KBM-7 (cell line): ENCODE measurements at regions not wholly inside any gene's neighbourhood (a gene's known extent, or its start where the extent isn't known, plus 50 kb on each side); places are given as distances from the start of the nearest gene placed in this dataset.
"Not testable (repeated sequence)": the region's sequence is repeated elsewhere in the genome, so short reads cannot be mapped to it uniquely, and the experiment has no call there.

Experiments used
- DNase-seq: peaks from one replicate; pipeline ENCODE4 v3.0.0-alpha.2; 2015
- in situ Hi-C: fragments of 300-500 bp; cut with MboI; formaldehyde crosslinking; loops from 2 replicates; pipeline ENCODE4 v1.14.3; 2020; ENCODE audit warnings: low sequenced_read_pairs, low pct_unique_long_range_greater_than_20kb, mixed read lengths

GRCh38 chr19:28387507-28387906 is 825.4 kb downstream of the UQCRFS1 start:
- in situ Hi-C loops: no loop called here
- DNase-seq: no peak

GRCh38 chr19:28386470-28386869 is 826.5 kb downstream of the UQCRFS1 start:
- in situ Hi-C loops: no loop called here
- no peak for DNase-seq

- in situ Hi-C loops: no loop called here
- DNase-seq: no peak
These were observed 826.9 kb downstream of the UQCRFS1 start for GRCh38 chr19:28386066-28386465.

- in situ Hi-C loops: no loop called here
- peak; percentile 23 for DNase-seq
These were observed 835.9 kb downstream of the UQCRFS1 start for GRCh38 chr19:28377077-28377476.

- no peak for DNase-seq
These were observed 838.0 kb downstream of the UQCRFS1 start for GRCh38 chr19:28374971-28375370.

GRCh38 chr19:28372576-28373247 is 840.2 kb downstream of the UQCRFS1 start:
- DNase-seq: no peak
- in situ Hi-C loops: no loop called here

More at GRCh38 chr19:28374971-28375370, 838.0 kb downstream of the UQCRFS1 start:
- in situ Hi-C loops: no loop called here

GRCh38 chr19:28367146-28367545 is 845.8 kb downstream of the UQCRFS1 start:
- in situ Hi-C loops: no loop called here
- no peak for DNase-seq

- DNase-seq: no peak
- in situ Hi-C loops: no loop called here
These were observed 849.7 kb downstream of the UQCRFS1 start for GRCh38 chr19:28363254-28363653.

- no peak for DNase-seq
- in situ Hi-C loops: no loop called here
These were observed 853.2 kb downstream of the UQCRFS1 start for GRCh38 chr19:28359431-28360414.

- DNase-seq: peak; percentile 15
- in situ Hi-C loops: no loop called here
These were observed 854.3 kb downstream of the UQCRFS1 start for GRCh38 chr19:28358633-28359032.

- in situ Hi-C loops: no loop called here
These were observed 861.2 kb downstream of the UQCRFS1 start for GRCh38 chr19:28351761-28352160.

GRCh38 chr19:28351321-28351720 is 861.6 kb downstream of the UQCRFS1 start:
- in situ Hi-C loops, DNase-seq: not testable (repeated sequence)

More at GRCh38 chr19:28351761-28352160, 861.2 kb downstream of the UQCRFS1 start:
- no peak for DNase-seq

- no peak for DNase-seq
- in situ Hi-C loops: no loop called here
These were observed 862.3 kb downstream of the UQCRFS1 start for GRCh38 chr19:28350673-28351072.

GRCh38 chr19:28350037-28350436 is 862.9 kb downstream of the UQCRFS1 start:
- in situ Hi-C loops: no loop called here
- no peak for DNase-seq

GRCh38 chr19:28349604-28350003 is 863.3 kb downstream of the UQCRFS1 start:
- in situ Hi-C loops: no loop called here
- peak; percentile 37 for DNase-seq

GRCh38 chr19:28345811-28346210 is 867.1 kb downstream of the UQCRFS1 start:
- DNase-seq: no peak
- in situ Hi-C loops: no loop called here

- DNase-seq: no peak
- in situ Hi-C loops: no loop called here
These were observed 871.1 kb downstream of the UQCRFS1 start for GRCh38 chr19:28341810-28342350.

- in situ Hi-C loops: no loop called here
- DNase-seq: no peak
These were observed 878.5 kb downstream of the UQCRFS1 start for GRCh38 chr19:28334419-28334818.

- in situ Hi-C loops: no loop called here
- DNase-seq: no peak
These were observed 879.0 kb downstream of the UQCRFS1 start for GRCh38 chr19:28333909-28334308.

GRCh38 chr19:28332886-28333285 is 880.1 kb downstream of the UQCRFS1 start:
- DNase-seq: no peak
- in situ Hi-C loops: no loop called here
